Ramos (cell line): ENCODE measurements at regions not wholly inside any gene's neighbourhood (a gene's known extent, or its start where the extent isn't known, plus 50 kb on each side); places are given as distances from the start of the nearest gene placed in this dataset.

Experiments used
- in situ Hi-C: fragments of 300-500 bp; cut with MboI; formaldehyde crosslinking; loops from one replicate; pipeline ENCODE4 v1.14.3; 2022; ENCODE audit warnings: low sequenced_read_pairs; ENCODE audit not compliant: unreplicated experiment

- in situ Hi-C loops = loop anchor here (25.0 kb wide), 1 partner anchor 584 kb away; the partner anchor contains the start of genes FNDC8 and RAD51D
Observed at GRCh38 chr17:34527908-34528470, 51.4 kb upstream of the TMEM132E start.

- in situ Hi-C loops = loop anchor here (25.0 kb wide), 1 partner anchor 585 kb away; the partner anchor contains the start of genes FNDC8 and RAD51D
Observed at GRCh38 chr17:34527136-34527907, 52.1 kb upstream of the TMEM132E start.

- in situ Hi-C loops = loop anchor here (25.0 kb wide), 1 partner anchor 587 kb away; the partner anchor contains the start of genes FNDC8 and RAD51D
Observed at GRCh38 chr17:34525651-34526050, 53.7 kb upstream of the TMEM132E start.

DNA sequence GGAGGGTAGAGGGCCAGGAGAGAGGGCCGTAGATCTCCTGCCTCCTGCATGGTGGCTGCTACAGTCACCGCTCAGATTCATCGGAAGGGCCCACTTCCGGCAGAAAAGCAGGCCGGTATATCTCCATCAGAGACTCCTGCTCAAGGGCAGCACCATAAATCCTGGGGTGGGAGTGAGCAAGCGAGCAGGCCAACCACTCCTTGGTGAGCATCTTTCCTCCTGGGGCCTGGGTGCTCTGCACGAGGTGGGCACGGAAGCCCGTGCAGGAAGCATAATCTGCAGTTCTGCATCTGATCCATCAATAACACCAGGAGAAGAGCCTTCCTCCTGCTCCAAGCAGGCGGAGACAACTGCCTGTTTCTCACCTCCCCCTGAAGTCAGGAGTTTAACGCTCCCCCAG lies 57.4 kb upstream of the TMEM132E start:
- in situ Hi-C loops = no loop called here

- in situ Hi-C loops = no loop called here
Observed at GRCh38 chr17:34519282-34519681, 60.1 kb upstream of the TMEM132E start.

- in situ Hi-C loops = no loop called here
Observed at GRCh38 chr17:34517406-34517805, 62.0 kb upstream of the TMEM132E start.

- in situ Hi-C loops = no loop called here
Observed at GRCh38 chr17:34511931-34512330, 67.5 kb upstream of the TMEM132E start.

DNA sequence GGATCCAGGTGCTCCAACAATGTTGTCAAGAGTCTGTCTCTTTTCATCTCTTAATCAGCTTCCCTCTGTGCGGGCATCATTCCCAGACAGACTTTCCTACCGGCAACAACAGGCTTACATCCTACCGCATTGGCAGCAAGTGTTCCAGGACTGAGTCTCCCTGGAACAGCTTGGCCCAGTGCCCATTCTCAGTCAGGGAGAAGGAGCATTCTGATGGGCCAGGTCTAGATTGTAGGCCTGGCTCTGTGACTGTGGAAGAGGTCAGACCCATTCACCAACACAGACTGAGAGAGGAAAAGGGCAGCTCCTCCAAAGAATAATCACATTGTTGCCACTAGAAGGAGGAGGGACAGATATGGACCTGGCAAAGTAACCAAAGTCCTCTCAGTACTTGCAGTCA lies 68.1 kb upstream of the TMEM132E start:
- in situ Hi-C loops = no loop called here

DNA sequence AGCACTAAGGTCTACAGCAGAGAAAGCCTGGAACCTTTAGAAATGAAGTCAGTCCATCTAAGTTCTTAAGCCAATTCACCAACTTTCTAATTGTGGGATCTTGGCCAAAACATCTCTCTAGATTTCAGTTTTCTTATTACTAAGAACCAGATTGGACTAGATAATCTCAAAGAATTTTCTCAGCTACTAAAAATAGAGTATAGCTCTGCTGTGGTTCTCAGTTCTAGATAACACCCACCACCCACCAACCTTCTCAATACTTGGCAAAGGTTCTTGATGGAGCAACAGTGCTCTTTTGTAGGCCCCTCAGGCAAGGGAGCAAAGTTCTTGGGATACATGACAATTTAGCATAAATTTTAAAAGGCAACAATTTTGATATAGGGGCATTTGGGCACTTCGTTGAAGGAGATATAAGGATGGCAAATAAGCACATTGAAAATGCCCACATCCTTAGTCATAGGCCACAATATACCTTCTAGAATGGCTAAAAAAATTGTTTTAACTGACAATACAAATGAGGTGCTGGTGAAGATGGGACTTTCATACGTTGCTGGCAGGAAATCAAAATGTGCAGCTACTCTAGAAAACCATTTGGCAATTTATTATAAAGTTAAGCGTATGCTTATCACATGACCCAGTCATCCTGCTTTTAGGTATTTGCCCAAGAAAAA lies 74.4 kb upstream of the TMEM132E start:
- in situ Hi-C loops = no loop called here

DNA sequence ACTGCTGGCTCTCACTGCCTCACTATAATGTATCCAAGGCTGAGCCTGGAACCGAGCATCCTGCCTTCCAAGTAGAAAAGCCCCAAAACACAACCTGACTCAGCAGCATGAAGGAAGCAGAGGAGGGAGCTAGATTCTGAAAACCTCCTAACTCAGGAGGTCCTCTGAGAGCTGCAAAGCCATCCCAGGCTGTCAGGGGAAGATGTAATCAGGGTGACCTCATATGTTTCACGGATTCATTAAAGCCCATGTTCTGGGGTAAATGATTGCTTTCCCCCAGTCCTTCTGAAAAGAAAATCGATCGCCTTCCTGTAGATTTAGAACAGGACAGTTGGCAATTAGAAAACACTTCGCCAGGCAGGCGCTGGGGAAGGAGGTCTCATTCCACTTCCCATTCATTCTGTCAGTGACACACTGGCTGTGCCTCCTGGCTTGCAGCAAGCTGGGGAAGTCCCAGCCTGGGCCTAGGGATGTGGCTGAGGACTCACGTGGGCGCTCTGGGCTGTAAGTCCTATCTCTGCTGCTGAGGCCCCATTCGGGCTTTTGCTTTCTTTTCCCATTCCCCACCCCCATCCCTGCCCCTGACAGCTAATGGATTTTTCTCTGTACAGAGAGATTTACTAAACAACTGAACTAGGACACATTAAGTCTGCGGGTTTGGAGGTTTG lies 75.7 kb upstream of the TMEM132E start:
- in situ Hi-C loops = no loop called here

DNA sequence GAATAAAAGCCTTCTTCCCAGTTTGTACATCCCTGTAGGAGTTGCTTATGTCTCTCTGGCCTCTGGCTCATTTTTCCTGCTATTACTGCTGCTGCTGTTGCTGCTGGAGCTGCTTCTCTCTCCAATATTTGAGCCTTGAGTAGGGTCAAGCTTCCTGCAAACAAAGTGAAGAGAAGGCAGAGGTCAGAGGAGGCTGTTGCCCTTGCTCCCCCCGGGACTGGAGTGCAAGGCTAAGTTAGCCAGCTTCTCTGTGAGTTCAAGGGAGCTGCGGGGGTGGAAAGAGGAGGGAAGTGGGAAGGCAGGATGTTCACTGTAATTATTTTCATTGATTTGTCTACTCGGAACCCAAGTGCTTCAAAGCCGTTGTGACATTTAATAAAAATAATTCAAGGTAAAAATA lies 77.0 kb upstream of the TMEM132E start:
- in situ Hi-C loops = no loop called here

DNA sequence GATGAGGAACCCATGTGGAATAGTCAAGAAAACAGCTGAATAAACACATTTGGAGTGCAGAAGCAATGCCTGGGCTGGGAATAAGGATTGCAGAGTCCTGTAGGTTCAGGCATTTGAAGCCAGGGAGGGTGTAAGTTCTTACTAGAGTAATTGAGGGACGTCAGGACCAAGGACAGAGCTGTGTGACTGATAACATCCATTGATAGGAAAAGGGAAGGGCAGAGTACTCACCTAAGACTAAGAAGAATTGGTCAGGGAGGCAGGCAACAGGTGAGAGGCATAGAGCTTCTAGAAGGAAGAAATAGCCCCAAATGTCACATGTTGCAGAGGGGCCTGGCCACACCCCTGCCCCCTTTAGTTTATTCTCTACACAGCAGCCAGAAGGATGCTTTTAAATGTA lies 79.8 kb upstream of the TMEM132E start:
- in situ Hi-C loops = no loop called here

DNA sequence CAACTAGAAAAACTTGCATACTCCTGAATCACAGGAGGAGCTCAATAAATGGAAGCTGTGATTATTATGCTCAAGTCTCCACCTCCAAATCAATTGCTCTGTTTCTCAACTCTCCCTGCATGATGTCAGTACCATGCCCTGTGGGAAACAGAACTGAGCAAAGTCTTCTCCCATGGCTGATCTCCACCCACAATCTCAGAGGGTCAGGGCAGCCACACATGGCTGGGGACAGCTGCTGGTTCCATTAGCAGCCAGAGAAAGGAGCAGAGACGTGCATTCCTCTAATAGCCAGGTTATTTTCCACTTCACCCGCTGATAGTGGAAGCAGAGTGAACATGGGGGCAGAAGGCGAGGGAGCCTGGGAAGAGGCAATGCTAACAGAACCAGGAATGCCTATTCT lies 85.5 kb upstream of the TMEM132E start:
- in situ Hi-C loops = no loop called here

DNA sequence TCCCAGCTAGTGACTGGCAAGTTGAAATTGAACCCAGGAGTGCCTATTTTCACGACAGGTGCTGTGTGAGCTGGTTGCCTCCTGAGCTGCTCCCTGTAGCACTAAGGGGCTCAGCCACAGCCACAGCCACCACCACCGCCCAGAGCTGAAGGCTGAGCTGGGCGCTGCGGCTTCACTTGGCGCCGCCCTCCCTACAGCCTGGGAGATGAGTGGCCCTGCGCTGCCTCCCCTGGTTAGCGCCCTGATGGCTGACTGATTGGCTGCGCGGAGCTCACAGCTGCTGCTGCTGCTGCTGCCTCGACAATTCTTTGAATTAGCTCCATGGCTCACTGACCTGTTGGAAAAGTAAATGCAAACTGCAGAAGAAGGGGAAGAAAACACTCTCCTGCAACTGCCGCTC lies 91.8 kb upstream of the TMEM132E start:
- in situ Hi-C loops = no loop called here

DNA sequence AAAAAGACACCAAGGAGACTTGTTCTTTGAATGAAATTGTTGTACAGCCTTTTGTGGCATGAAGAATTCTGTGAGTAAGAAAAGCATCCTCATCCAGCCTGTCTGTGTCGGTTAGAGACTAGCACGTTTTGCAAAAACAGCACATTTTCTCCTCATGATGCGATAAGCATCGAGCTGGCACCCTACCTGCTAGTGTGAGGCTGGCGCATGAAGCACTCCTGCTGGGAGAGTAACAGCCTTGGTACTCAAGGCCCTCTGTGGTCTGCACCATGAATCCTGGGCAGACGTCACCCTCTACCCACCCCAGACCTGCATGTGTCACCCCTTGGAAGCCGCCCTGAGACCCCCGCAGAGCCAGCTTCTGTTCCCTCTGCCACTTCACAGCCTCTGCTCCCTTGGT lies 92.6 kb upstream of the TMEM132E start:
- in situ Hi-C loops = no loop called here

GRCh38 chr17:34485999-34486398 lies 93.4 kb upstream of the TMEM132E start:
- in situ Hi-C loops = no loop called here

DNA sequence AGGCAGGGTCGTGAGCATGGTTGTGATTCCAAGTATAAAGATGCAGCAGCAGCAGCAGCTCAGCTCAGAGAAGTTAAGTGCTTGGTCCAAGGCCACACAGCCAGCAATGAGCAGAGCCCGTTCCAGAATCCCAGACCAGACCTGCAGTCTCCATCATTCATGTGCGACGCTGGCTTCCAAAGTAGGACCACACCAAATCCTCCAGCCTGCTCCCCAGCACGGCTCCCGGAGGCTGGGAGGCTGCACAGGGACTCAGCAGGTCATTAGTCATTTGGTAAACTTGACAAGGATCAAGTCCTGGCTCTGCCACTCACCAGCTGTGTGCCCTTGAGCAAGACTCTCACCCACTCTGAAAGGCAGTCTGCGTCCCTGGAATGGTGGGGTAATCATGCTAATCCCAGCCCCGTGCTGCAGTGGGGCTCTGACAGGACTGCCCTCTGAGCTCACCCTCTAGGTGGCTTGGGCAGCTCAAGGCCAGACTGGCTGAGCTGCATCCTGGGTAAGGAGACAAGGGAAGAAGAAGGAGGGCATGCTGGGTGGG lies 95.1 kb upstream of the TMEM132E start:
- in situ Hi-C loops = no loop called here

DNA sequence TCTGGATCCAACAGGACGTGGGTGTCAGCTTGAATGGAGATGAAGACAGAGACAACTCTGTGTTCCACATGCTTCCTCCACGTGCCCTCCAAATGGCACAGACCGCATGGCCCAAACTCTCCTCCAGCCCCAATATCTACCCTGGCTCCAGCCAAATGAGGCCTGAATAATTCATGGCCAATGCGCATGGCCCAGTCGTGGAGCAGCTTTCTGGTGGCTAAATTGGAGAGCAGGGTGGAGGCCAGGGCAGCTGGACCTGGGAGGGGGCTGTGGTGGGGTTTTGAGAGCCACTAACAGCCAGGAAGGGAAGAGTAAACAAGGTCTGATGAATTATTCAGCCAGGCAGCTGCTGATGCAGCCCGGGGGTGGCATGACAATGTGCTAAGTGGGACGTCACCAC lies 96.7 kb upstream of the TMEM132E start:
- in situ Hi-C loops = no loop called here

DNA sequence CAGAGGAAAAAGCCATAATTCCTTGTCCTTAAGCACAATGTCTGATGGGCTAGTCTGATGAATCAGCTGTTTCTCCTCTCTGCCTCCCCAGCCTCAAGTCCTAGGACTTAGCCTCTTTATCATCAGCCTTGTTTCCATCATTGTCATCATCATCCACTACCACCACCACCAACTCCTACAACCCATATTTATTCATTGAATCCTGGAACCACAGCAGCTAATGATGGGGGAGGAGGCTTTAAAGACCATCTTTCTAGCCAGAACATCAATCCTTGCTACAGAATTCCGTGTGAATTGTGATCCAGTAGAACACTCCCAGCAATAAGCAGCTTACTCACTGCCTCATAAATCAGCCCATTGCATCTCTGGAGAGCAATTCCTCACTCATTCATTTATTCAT lies 97.6 kb upstream of the TMEM132E start:
- in situ Hi-C loops = no loop called here

GRCh38 chr17:34479371-34479770 lies 100.0 kb upstream of the TMEM132E start:
- in situ Hi-C loops = no loop called here

DNA sequence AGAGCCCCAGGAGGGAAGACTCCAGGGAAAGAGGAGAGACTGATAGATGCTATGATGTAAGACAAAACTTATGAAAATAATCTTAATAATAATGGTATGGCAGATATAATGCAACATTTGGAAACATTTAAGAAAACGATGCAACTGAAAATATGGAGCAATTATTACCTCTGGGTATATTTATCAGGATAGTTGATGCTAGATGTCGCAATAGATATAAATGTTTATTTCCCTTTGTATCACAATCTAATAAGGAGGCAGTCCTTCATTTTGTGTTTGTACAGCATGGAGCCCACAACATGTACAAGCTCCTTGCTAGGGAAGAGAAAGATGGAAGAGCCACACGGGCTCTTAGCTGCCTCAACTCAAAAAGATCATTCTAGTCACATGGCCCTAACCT lies 101.1 kb upstream of the TMEM132E start:
- in situ Hi-C loops = no loop called here
